ENCODE measurements at regions not wholly inside any gene's neighbourhood (a gene's known extent, or its start where the extent isn't known, plus 50 kb on each side); places are given as distances from the start of the nearest gene placed in this dataset.

DNA sequence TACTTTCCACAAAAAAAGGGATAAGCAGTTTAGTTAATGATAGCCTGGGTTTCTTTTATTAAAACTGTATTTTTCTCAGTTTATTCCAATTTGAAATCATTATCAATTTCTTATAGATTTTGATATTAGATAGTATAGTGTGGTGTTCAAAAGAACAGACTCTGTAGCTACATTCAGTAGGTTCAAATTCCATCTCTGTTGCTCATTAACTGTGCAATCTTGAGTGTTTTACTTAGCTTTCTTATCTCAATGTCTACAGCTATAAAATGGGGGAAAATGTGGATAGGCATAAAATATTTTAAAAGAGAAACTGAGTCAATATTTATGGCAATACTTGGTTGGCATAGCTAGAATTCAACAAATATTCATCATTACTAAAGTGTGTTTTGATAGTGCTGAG lies 86.9 kb upstream of the SEMA3A start:
- Mint-ChIP-seq H3K4me3 (no peak overlapping the region), H3K4me1 (peaks cover 28% of the 10 kb centered on the region), H3K36me3 (peaks cover 2% of the 10 kb centered on the region), H3K27me3 (ENCODE audit: insufficient read depth, low read depth) (peaks cover 3% of the 10 kb centered on the region), H3K9me3 (peaks cover 6% of the 10 kb centered on the region), H3K27ac (no peak overlapping the region)
- Histone ChIP-seq H3K9me3 (ENCODE audit: low read depth) (no peaks in the 10 kb centered on the region), H3F3A (ENCODE audit: low read depth) (peaks cover 18% of the 10 kb centered on the region), H4K20me1 (ENCODE audit: low read depth) (no peaks in the 10 kb centered on the region), H3K79me2 (ENCODE audit: low read depth) (no peaks in the 10 kb centered on the region), H3K9ac (no peak overlapping the region), H3K27me3 (no peaks in the 10 kb centered on the region), H3K36me3 (no peaks in the 10 kb centered on the region), H3K4me3 (no peak overlapping the region), H3K4me1 (peaks cover 19% of the 10 kb centered on the region), H2AFZ (replicated peaks) (no peak overlapping the region), H3K27ac (no peak overlapping the region), H3K4me2 (no peak overlapping the region)
- TF ChIP-seq EZH2phosphoT487 (IDR thresholded peaks at IDR 0.05), result no peak
- TF ChIP-seq EZH2 (IDR thresholded peaks at IDR 0.05), result no peak
- TF ChIP-seq, protein P1, sequence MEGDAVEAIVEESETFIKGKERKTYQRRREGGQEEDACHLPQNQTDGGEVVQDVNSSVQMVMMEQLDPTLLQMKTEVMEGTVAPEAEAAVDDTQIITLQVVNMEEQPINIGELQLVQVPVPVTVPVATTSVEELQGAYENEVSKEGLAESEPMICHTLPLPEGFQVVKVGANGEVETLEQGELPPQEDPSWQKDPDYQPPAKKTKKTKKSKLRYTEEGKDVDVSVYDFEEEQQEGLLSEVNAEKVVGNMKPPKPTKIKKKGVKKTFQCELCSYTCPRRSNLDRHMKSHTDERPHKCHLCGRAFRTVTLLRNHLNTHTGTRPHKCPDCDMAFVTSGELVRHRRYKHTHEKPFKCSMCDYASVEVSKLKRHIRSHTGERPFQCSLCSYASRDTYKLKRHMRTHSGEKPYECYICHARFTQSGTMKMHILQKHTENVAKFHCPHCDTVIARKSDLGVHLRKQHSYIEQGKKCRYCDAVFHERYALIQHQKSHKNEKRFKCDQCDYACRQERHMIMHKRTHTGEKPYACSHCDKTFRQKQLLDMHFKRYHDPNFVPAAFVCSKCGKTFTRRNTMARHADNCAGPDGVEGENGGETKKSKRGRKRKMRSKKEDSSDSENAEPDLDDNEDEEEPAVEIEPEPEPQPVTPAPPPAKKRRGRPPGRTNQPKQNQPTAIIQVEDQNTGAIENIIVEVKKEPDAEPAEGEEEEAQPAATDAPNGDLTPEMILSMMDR (IDR thresholded peaks at IDR 0.05), result no peak
- no peak for DNase-seq (ENCODE audit: low spot score)

DNA sequence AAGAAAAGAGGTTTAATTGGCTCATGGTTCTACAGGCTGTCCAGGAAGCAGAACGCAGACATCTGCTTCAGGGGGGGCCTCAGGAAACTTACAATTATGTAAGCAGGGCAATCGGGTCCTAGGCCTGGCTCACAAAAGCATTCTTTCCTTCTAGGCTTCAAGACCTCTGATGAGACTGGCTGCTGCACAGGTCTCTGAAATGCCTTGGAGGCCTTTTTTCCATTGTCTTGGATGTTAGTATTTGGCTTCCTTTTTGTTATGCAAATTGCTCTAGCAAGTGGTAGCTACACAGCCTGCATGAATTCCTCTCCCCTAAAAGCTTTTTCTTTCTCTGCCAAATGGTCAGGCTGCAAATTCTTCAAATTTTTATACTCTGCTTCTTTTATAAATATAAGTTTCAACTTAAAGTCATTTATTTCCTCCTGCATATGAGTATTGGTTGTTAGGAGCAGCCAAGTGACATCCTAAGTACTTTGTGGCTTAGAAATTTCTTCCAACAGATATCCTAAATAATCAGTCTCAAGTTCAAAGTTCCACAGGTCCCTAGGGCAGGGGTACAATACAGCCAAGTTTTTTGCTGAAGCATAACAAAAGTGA lies 83.1 kb upstream of the SEMA3A start:
- Mint-ChIP-seq H3K27me3 (ENCODE audit: insufficient read depth, low read depth) (peaks cover 3% of the 10 kb centered on the region), H3K4me1 (peaks cover 21% of the 10 kb centered on the region), H3K4me3 (no peak overlapping the region), H3K27ac (peak overlapping the region; percentile 46), H3K9me3 (peaks cover 6% of the 10 kb centered on the region), H3K36me3 (peaks cover 2% of the 10 kb centered on the region)
- H4K20me1 ChIP-seq (ENCODE audit: low read depth), result no peaks in the 10 kb centered on the region
- H3K9me3 ChIP-seq (ENCODE audit: low read depth), result no peaks in the 10 kb centered on the region
- peak overlapping the region; percentile 16 for H3K4me2 ChIP-seq
- no peak overlapping the region for H3K4me3 ChIP-seq
- H3K9ac ChIP-seq, result no peak overlapping the region
- peaks cover 53% of the 10 kb centered on the region for H3K4me1 ChIP-seq
- H3K36me3 ChIP-seq, result no peaks in the 10 kb centered on the region
- no peaks in the 10 kb centered on the region for H3K79me2 ChIP-seq (ENCODE audit: low read depth)
- peak overlapping the region; percentile 60 for H3K27ac ChIP-seq
- H3K27me3 ChIP-seq, result no peaks in the 10 kb centered on the region
- peaks cover 33% of the 10 kb centered on the region for H3F3A ChIP-seq (ENCODE audit: low read depth)
- H2AFZ ChIP-seq (replicated peaks), result no peak overlapping the region
- peak; percentile 91 for DNase-seq (ENCODE audit: low spot score)
- TF ChIP-seq, protein P1 (IDR thresholded peaks at IDR 0.05), result no peak
- TF ChIP-seq EZH2 (IDR thresholded peaks at IDR 0.05) (no peak), EZH2phosphoT487 (IDR thresholded peaks at IDR 0.05) (no peak)

DNA sequence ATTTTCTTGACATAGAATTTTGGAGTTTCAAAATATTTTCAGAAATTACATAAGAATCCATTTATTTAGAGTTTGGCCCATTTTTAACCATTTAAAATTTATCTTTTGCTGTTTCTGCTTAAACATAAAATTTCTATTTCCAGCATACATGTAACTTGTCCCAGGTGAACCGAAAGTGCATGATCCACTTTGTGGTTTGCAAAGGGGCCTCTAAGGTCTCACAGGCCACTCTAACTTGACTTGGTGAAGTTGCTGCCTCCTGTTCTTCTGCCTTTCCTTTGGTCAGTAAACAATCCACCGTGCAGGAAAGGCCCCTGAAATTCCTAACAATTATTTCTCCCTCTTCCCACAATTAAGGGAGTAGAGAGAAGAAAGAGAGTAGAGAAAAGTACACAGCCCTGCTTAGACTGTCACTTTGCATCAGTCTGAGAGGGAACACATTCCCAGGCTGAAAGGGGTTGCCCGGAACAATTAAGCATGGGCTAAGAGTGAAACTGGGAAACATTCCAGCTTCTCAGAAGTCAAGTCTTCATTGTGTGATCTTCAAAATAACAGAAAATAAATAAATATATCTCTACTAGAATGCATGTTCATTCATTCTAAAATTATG lies 79.5 kb upstream of the SEMA3A start:
- no peak overlapping the region for H2AFZ ChIP-seq (replicated peaks)
- TF ChIP-seq EZH2phosphoT487 (IDR thresholded peaks at IDR 0.05) (no peak), EZH2 (IDR thresholded peaks at IDR 0.05) (no peak)
- TF ChIP-seq, protein P1 (IDR thresholded peaks at IDR 0.05), result no peak
- H4K20me1 ChIP-seq (ENCODE audit: low read depth), result no peaks in the 10 kb centered on the region
- H3K27ac ChIP-seq, result peak overlapping the region; percentile 75
- no peaks in the 10 kb centered on the region for H3K27me3 ChIP-seq
- H3K36me3 Mint-ChIP-seq, result no peaks in the 10 kb centered on the region
- H3F3A ChIP-seq (ENCODE audit: low read depth), result peaks cover 38% of the 10 kb centered on the region
- H3K9ac ChIP-seq, result no peak overlapping the region
- peaks cover 27% of the 10 kb centered on the region for H3K4me1 Mint-ChIP-seq
- H3K79me2 ChIP-seq (ENCODE audit: low read depth), result no peaks in the 10 kb centered on the region
- no peaks in the 10 kb centered on the region for H3K9me3 Mint-ChIP-seq
- peak; percentile 81 for DNase-seq (ENCODE audit: low spot score)
- no peaks in the 10 kb centered on the region for H3K9me3 ChIP-seq (ENCODE audit: low read depth)
- no peak overlapping the region for H3K4me3 ChIP-seq
- peaks cover 57% of the 10 kb centered on the region for H3K4me1 ChIP-seq
- no peak overlapping the region for H3K4me3 Mint-ChIP-seq
- H3K27ac Mint-ChIP-seq, result no peak overlapping the region
- H3K36me3 ChIP-seq, result no peaks in the 10 kb centered on the region
- H3K4me2 ChIP-seq, result peak overlapping the region; percentile 65
- H3K27me3 Mint-ChIP-seq (ENCODE audit: insufficient read depth, low read depth), result peaks cover 2% of the 10 kb centered on the region

Data from neural progenitor cell (in vitro differentiated cells).